ENCODE measurements at regions not wholly inside any gene's neighbourhood (a gene's known extent, or its start where the extent isn't known, plus 50 kb on each side); places are given as distances from the start of the nearest gene placed in this dataset.

GRCh38 chr9:88653406-88653805 lies 118.4 kb downstream of the NXNL2 start:
- H3K79me1 ChIP-seq (ENCODE audit: insufficient read depth, low read depth, low read length, poor library complexity, severe bottlenecking) = no peaks in the 10 kb centered on the region
- no peak overlapping the region for H4K91ac ChIP-seq (ENCODE audit: insufficient read length, low read depth, low read length)
- H2BK15ac ChIP-seq (ENCODE audit: low read depth, low read length) = no peak overlapping the region
- Mint-ChIP-seq H3K27ac (no peak overlapping the region), H3K9me3 (peaks cover 5 to 7% of the 10 kb centered on the region in 2 experiments), H3K4me1 (peaks cover 7 to 8% of the 10 kb centered on the region in 2 experiments), H3K27me3 (ENCODE audit: low read depth) (no peaks in the 10 kb centered on the region; the same call in 1 of the 2 replicates), H3K36me3 (ENCODE audit: insufficient read depth in 1 of 3, low read depth in 3 of 3) (peaks cover 0 to 8% (median 0%) of the 10 kb centered on the region in 3 experiments; a peak in 2 of 7 replicates), H3K4me3 (no peak overlapping the region)
- no peaks in the 10 kb centered on the region for H3K4me1 ChIP-seq (ENCODE audit: insufficient read depth, low read length)
- H2BK120ac ChIP-seq (ENCODE audit: low read depth, low read length, poor library complexity, severe bottlenecking) = no peak overlapping the region
- H2BK12ac ChIP-seq (ENCODE audit: insufficient read length, low read depth, low read length) = no peak overlapping the region
- no peak overlapping the region for H3K18ac ChIP-seq (ENCODE audit: insufficient read length, low read depth, low read length)
- H4K5ac ChIP-seq (ENCODE audit: insufficient read length, low read depth, low read length) = no peak overlapping the region
- H3K79me2 ChIP-seq (ENCODE audit: insufficient read depth, low read length) = no peaks in the 10 kb centered on the region
- WGBS (ENCODE audit: extremely low coverage, insufficient read length, low lambda C conversion rate) = no CpG with 5 or more reads among the region's 2 CpGs
- TF ChIP-seq CTCF (conservative IDR thresholded peaks at IDR 0.05) = no peak
- no peak overlapping the region for H2BK5ac ChIP-seq (ENCODE audit: insufficient read length, low read length)
- H3K14ac ChIP-seq (ENCODE audit: insufficient read depth, low read length) = no peak overlapping the region
- H2BK20ac ChIP-seq (ENCODE audit: low read depth, low read length, poor library complexity, severe bottlenecking) = no peak overlapping the region
- no peak overlapping the region for H3K56ac ChIP-seq (ENCODE audit: insufficient read length, low read depth, low read length)
- no peak overlapping the region for H4K8ac ChIP-seq (replicated peaks; ENCODE audit: insufficient read length, low read depth, low read length)
- no peaks in the 10 kb centered on the region for H4K20me1 ChIP-seq (ENCODE audit: control insufficient read depth, insufficient read depth, insufficient read length)
- H2AFZ ChIP-seq (ENCODE audit: low read length) = no peak overlapping the region
- no peak overlapping the region for H3T11ph ChIP-seq (ENCODE audit: low read length)
- H3K23me2 ChIP-seq (ENCODE audit: insufficient read length, low read depth, low read length, poor library complexity, severe bottlenecking) = no peaks in the 10 kb centered on the region
- H3K4ac ChIP-seq (ENCODE audit: low read depth, low read length) = no peak overlapping the region
- no peak overlapping the region for H3K9ac ChIP-seq (ENCODE audit: extremely low read depth, insufficient read length, low read length)
- no peak overlapping the region for H3K4me2 ChIP-seq (ENCODE audit: insufficient read depth, insufficient read length, low read length)
- H2AK5ac ChIP-seq (ENCODE audit: insufficient read length, low read length) = no peak overlapping the region
- DNase-seq = no peak
- no peaks in the 10 kb centered on the region for H3K9me3 ChIP-seq (ENCODE audit: control insufficient read depth, low read depth, low read length)
- H3K23ac ChIP-seq (ENCODE audit: insufficient read length, low read depth, low read length) = no peak overlapping the region
- H3K27me3 ChIP-seq (ENCODE audit: insufficient read depth, low read length) = no peaks in the 10 kb centered on the region
- no peak overlapping the region for H3K27ac ChIP-seq (ENCODE audit: insufficient read length, low read depth, low read length)

All from H9 (cell line).